Panc1 (cell line): ENCODE measurements at regions not wholly inside any gene's neighbourhood (a gene's known extent, or its start where the extent isn't known, plus 50 kb on each side); places are given as distances from the start of the nearest gene placed in this dataset.

Source experiments
- CTCF ChIP-seq: fragments of 450-650 bp; IDR thresholded peaks from 2 replicates; pipeline ENCODE4 v1.5.1; 2017; ENCODE audit warnings: mild to moderate bottlenecking
- POLR2AphosphoS5 ChIP-seq: IDR thresholded peaks from 2 replicates; pipeline ENCODE4 v1.6.1; 2012; ENCODE audit warnings: mild to moderate bottlenecking, low read depth, low read length, moderate library complexity
- REST ChIP-seq, 2 experiments: IDR thresholded peaks; 2 replicates each; pipeline ENCODE4 v1.6.1; 2011 to 2012; ENCODE audit warnings: low read depth in 2 of 2, control low read depth in 1 of 2, low read length in 1 of 2, mild to moderate bottlenecking in 1 of 2, moderate library complexity in 1 of 2; ENCODE audit not compliant: insufficient read depth in 1 of 2
- SIN3A ChIP-seq: IDR thresholded peaks from 2 replicates; pipeline ENCODE4 v1.6.1; 2012; ENCODE audit warnings: low read depth, mild to moderate bottlenecking, low read length, moderate library complexity, borderline replicate concordance; ENCODE audit not compliant: insufficient read depth
- TCF7L2 ChIP-seq: IDR thresholded peaks from 2 replicates; pipeline ENCODE4 v1.6.1; 2011; ENCODE audit warnings: mild to moderate bottlenecking, low read depth, low read length, inconsistent platforms

DNA sequence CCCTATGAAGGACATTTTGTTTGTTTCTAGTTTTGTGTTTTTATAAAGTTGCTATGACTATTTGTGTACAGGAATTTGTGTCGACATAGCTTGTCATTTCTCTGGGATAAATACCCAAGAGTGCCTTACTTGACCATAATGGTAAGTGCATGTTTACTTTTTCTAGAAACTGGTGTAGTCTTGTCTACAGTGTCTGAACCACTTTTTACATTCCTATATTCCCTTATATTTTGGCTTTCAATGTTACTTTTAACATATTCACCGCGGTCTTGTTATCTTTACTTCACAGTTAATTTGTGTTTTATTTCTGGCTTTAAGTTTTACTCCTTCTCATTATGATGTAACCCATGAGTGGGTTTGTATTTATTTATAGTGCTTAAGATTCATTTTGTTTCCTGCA lies 444.4 kb upstream of the RGS17 start:
- TF ChIP-seq POLR2AphosphoS5 (no peak), CTCF (no peak), REST (IDR thresholded peaks at IDR 0.05; ENCODE audit: insufficient read depth in 1 of 2, low read depth in 2 of 2, low read length in 1 of 2) (no peak), TCF7L2 (no peak), SIN3A (no peak)
